Esophagus (tissue), 2 donors: ENCODE measurements at regions not wholly inside any gene's neighbourhood (a gene's known extent, or its start where the extent isn't known, plus 50 kb on each side); places are given as distances from the start of the nearest gene placed in this dataset.

Source experiments
- H3K27ac ChIP-seq, 2 donors: one replicate each; pipeline ENCODE4 v1.5.1; 2013; ENCODE audit warnings: low read depth in 2 of 2, mild to moderate bottlenecking in 2 of 2, inconsistent platforms in 1 of 2, low read length in 1 of 2, moderate library complexity in 1 of 2
- H3K27me3 ChIP-seq, 2 donors: one replicate each; pipeline ENCODE4 v1.6.1; 2013; ENCODE audit warnings: low read length in 2 of 2, control low read depth in 1 of 2, mild to moderate bottlenecking in 1 of 2; ENCODE audit not compliant: insufficient read depth in 2 of 2, control insufficient read depth in 1 of 2
- H3K36me3 ChIP-seq, 2 donors: one replicate each; pipeline ENCODE4 v1.6.1; 2013; ENCODE audit warnings: low read length in 1 of 2; ENCODE audit not compliant: control insufficient read depth in 2 of 2, insufficient read depth in 2 of 2
- H3K4me1 ChIP-seq, 2 donors: one replicate each; pipeline ENCODE4 v1.6.1; 2013; ENCODE audit warnings: low read length in 1 of 2; ENCODE audit not compliant: control insufficient read depth in 2 of 2, insufficient read depth in 2 of 2
- H3K4me3 ChIP-seq, 2 donors: one replicate each; pipeline ENCODE4 v1.5.1; 2013; ENCODE audit warnings: low read length in 2 of 2, mild to moderate bottlenecking in 2 of 2, low read depth in 1 of 2, moderate library complexity in 1 of 2
- H3K9me3 ChIP-seq, 2 donors: one replicate each; pipeline ENCODE4 v1.6.1; 2013; ENCODE audit warnings: mild to moderate bottlenecking in 2 of 2, low read depth in 1 of 2, low read length in 1 of 2, moderate library complexity in 1 of 2; ENCODE audit not compliant: control insufficient read depth in 2 of 2, insufficient read depth in 1 of 2
- WGBS, 2 donors: extraction: QIAGEN DNeasy Blood & Tissue Kit; methylation state at CpG; one replicate each; pipeline ENCODE4 v1.1.7; 2013; 5-methylcytosine and 5-hydroxymethylcytosine counted together
- donor health status: healthy with polysubstance abuse.
- donor health status: Bipolar disorder and iron deficiency.

DNA sequence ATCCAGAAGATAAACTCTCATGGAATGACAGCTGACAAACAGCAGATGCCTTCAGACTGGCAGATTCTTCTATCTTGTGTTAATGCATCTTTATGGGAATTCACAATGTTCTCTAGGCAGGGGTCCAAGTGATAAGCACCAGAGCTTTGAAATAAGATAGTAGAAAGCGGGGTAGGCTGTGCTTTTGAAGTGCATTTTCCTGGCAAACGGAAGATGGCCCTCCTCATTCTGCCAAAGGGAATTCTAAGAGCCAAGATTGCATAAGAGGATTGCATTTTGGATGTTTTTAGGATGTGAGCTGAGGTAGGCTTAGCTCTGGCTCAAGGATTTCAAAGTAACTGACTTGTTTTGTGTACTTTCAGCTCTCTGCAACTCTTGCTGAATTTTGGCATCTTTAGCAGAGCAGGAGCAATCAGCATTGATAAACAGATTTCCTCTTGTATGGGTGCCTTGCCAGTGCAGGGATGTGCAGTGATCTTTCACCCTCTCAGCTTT is 298.5 kb upstream of the KLF6 start:
- no peaks in the 10 kb centered on the region for H3K9me3 ChIP-seq
- H3K36me3 ChIP-seq = no peaks in the 10 kb centered on the region
- H3K4me1 ChIP-seq = peaks cover 0 to 2% of the 10 kb centered on the region in 2 donors
- peak overlapping the region in 1 of 2 donors; percentile 33 for H3K27ac ChIP-seq
- 24 to 37% methylated on average over 2 of the region's 2 CpGs for WGBS, 2 donors
- H3K27me3 ChIP-seq = no peaks in the 10 kb centered on the region
- H3K4me3 ChIP-seq = no peak overlapping the region

DNA sequence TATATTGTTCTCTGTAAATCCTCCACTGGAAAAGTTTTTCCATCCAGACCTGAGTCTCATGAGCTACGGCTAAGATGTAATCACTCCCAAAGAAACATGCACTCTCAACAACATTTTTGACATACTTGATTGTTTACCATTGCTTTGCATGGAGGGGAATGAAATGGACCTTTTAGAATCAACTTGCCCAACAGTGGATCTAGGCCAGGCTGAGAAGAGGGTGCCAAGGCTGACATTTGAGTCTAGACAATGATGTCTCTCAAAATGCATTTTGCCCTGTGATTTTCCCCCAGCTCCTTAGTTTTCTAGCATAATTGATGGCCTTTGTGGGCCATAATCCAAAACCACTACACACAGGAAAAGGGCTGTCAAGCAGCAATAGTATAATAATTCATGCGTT is 297.9 kb upstream of the KLF6 start:
- H3K36me3 ChIP-seq = no peaks in the 10 kb centered on the region
- H3K9me3 ChIP-seq = no peaks in the 10 kb centered on the region
- peaks cover 0 to 2% of the 10 kb centered on the region in 2 donors for H3K4me1 ChIP-seq
- H3K27ac ChIP-seq = no peak overlapping the region
- H3K4me3 ChIP-seq = no peak overlapping the region
- 53 to 64% methylated on average over 2 of the region's 2 CpGs for WGBS, 2 donors
- no peaks in the 10 kb centered on the region for H3K27me3 ChIP-seq

DNA sequence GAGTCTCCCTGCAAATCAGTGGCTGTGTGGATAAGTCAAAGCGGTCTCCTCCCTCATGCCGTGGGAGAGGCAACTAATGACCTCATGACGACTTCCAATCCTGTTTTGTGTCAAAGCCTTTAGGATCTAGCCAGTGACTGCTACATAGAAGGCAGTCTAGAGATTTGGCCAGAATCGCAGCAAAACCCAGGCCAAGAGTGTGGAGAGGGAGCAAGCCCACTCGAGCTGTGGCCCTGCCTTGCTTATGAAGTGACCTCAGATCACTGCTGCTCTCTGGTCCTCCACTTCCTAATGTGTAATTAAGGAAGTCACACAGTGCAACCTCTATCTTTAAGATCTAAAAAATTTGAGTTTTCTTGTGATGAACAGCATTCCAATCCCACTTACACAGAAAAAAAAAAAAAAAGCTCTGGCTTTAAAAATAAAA is 296.7 kb upstream of the KLF6 start:
- no peak overlapping the region for H3K27ac ChIP-seq
- no peaks in the 10 kb centered on the region for H3K36me3 ChIP-seq
- no peak overlapping the region for H3K4me3 ChIP-seq
- no peaks in the 10 kb centered on the region for H3K9me3 ChIP-seq
- 67 to 71% methylated on average over 5 of the region's 5 CpGs for WGBS, 2 donors
- no peaks in the 10 kb centered on the region for H3K27me3 ChIP-seq
- peaks cover 0 to 2% of the 10 kb centered on the region in 2 donors for H3K4me1 ChIP-seq

DNA sequence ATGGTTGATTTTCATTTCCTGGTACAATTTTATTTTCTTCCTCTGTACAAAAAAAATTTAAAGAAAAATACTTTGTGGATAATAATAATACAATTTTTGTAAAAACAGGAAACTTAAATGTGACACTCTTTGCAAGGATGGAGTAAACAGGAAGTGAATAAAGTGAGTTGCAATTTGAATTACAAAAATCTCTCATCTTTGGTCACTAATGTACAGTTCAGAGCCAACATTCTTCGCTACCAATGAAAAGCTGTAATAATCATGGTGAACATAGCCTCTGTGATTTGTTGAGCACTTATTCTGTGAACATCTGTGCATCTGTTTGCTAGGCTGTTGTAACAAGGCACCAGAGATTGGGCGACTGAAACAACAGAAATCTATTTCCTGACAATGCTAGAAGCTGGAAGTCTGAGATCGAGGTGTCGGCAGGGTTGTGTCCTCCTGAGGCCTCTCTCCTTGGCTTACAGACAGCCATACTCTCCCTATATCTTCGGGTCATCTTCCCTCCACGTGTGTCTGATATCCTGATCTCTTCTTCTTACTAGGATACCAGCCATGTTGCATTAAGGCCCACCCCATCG is 295.3 kb upstream of the KLF6 start:
- H3K27me3 ChIP-seq = no peaks in the 10 kb centered on the region
- whole genome bisulfite sequencing, 2 donors = 79 to 85% methylated on average over 7 of the region's 7 CpGs
- H3K4me1 ChIP-seq = peaks cover 0 to 4% of the 10 kb centered on the region in 2 donors
- H3K9me3 ChIP-seq = no peaks in the 10 kb centered on the region
- no peak overlapping the region for H3K4me3 ChIP-seq
- H3K27ac ChIP-seq = peak overlapping the region in 1 of 2 donors; percentile 60
- H3K36me3 ChIP-seq = no peaks in the 10 kb centered on the region

DNA sequence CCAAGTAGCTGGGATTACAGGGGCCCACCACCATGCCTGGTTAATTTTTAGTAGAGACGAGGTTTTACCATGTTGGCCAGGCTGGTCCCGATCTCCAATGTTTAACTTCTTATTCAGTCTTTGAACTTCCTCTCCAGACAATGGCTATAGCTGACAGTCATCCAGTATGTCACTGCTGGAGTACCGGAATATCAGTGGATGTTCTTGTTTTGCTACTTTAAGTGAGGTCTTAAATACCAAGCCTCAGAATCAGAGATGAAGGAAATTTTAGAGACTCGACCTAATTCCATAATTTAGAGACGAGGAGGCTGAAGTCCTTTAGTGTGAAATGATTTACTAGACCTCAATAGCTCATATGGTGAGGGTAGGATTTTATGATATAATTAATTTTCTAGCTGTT is 294.8 kb upstream of the KLF6 start:
- no peaks in the 10 kb centered on the region for H3K27me3 ChIP-seq
- no peaks in the 10 kb centered on the region for H3K36me3 ChIP-seq
- H3K4me3 ChIP-seq = no peak overlapping the region
- peak overlapping the region in 1 of 2 donors; percentile 21 for H3K27ac ChIP-seq
- WGBS, 2 donors = 72 to 80% methylated on average over 5 of the region's 5 CpGs
- no peaks in the 10 kb centered on the region for H3K9me3 ChIP-seq
- H3K4me1 ChIP-seq = peaks cover 0 to 5% of the 10 kb centered on the region in 2 donors

DNA sequence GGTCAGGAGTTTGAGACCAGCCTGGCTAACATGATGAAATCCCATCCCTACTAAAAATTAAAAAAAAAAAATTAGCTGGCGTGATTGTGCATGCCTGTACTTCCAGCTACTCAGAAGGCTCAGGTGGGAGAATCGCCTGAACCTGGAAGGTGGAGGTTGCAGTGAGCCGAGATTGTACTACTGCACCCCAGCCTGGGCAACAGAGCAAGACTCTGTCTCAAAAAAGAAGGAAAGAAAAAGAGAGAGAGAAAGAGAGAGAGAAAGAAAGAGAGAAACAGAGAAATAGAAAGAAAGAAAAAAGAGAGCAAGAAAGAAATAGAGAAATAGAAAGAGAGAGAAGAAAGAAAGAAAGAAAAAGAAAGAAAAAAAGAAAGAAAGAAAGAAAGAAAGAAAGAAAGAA is 292.8 kb upstream of the KLF6 start:
- H3K4me1 ChIP-seq = peaks cover 0 to 12% of the 10 kb centered on the region in 2 donors
- H3K9me3 ChIP-seq = no peaks in the 10 kb centered on the region
- H3K27me3 ChIP-seq = no peaks in the 10 kb centered on the region
- 90% methylated on average over 3 of the region's 3 CpGs for WGBS, 2 donors
- H3K4me3 ChIP-seq = no peak overlapping the region
- no peaks in the 10 kb centered on the region for H3K36me3 ChIP-seq
- no peak overlapping the region for H3K27ac ChIP-seq

DNA sequence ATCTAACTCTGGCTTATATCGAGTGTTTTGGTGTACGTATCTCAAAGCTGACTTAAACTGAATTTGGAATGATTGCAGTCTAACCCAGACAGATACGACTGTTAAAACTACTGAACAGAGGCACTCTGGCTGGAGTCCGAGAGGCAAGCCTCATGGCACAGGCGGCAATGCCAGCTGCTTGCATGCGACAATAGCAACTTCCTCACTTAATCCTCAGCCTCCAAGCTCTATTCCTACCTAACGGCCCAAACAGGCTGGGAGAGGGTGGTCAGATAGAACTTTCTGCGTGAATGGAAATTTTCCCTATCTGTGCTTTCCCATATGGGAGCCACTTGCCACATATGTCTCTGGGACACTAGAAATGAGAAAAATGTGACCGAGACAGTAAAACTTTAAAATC is 292.0 kb upstream of the KLF6 start:
- H3K4me3 ChIP-seq = no peak overlapping the region
- no peaks in the 10 kb centered on the region for H3K36me3 ChIP-seq
- H3K4me1 ChIP-seq = peaks cover 0 to 12% of the 10 kb centered on the region in 2 donors
- H3K27ac ChIP-seq = no peak overlapping the region
- WGBS, 2 donors = 91 to 94% methylated on average over 9 of the region's 9 CpGs
- no peaks in the 10 kb centered on the region for H3K27me3 ChIP-seq
- no peaks in the 10 kb centered on the region for H3K9me3 ChIP-seq

DNA sequence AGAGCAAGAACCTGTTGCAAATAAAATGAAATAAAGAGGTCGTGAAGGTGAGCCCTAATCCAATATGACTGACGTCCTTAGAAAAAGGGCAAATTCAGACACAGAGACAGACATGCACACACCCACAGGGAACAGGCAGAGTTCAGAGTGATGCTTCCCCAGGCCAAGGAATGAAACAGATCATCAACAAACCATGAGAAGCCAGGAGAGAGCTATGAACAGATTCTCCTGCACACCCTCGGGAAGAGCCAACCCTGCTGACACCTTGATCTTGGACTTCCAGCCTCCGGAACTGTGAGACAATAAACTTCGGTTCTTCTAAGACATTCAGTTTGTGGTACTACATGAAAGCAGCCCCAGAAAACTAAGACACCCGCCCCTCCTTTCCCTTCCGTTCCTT is 290.4 kb upstream of the KLF6 start:
- peaks cover 0 to 12% of the 10 kb centered on the region in 2 donors for H3K4me1 ChIP-seq
- no peaks in the 10 kb centered on the region for H3K36me3 ChIP-seq
- H3K27me3 ChIP-seq = no peaks in the 10 kb centered on the region
- no peaks in the 10 kb centered on the region for H3K9me3 ChIP-seq
- WGBS, 2 donors = 89 to 91% methylated on average over 7 of the region's 7 CpGs
- no peak overlapping the region for H3K27ac ChIP-seq
- no peak overlapping the region for H3K4me3 ChIP-seq

DNA sequence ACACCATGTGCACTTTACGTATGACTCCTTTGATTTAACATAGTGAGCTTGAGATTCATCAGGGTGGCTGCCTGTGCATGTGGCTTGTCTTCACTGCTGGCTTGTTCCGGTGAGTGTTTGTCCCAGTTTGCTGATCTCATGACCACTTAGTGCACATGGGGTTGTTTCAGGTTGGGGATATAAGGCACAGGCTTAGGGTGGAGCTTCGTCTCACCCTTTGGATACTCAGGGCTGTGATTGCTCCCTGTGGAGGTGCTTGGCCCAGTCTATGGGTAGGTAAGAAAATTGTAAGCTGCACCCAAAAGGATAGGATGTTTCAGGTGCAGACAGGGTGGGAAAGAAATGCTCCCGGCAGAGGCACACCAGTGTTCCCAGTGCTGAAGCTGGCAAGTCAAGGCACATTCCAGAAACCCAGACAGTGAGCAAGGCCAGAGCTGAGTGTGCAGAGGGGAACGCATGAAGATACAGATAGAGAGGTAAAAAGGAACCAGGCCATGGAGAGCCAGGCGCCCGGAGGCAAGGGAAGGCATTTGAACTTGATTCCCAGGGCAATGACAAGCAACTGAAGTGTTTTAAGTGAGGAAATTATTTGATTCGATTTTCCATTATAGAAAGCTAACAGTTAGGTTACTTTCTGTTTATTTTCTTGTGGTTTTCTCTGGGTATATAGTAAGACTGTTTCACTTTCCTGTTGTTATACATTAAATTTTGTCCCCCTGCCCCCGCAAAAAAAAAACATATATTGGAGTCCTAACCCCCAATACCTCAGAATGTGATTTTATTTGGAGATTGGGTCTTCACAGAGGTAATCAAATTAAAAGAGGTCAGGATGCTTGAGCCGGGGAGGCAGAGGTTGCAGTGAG is 289.8 kb upstream of the KLF6 start:
- H3K9me3 ChIP-seq = no peaks in the 10 kb centered on the region
- no peaks in the 10 kb centered on the region for H3K27me3 ChIP-seq
- H3K36me3 ChIP-seq = no peaks in the 10 kb centered on the region
- H3K4me1 ChIP-seq = peaks cover 0 to 12% of the 10 kb centered on the region in 2 donors
- H3K27ac ChIP-seq = peak overlapping the region; percentile 2 to 33
- WGBS, 2 donors = 60 to 69% methylated on average over 10 of the region's 10 CpGs
- H3K4me3 ChIP-seq = no peak overlapping the region
